Fibroblast of skin of left quadriceps (primary cell): ENCODE measurements at regions not wholly inside any gene's neighbourhood (a gene's known extent, or its start where the extent isn't known, plus 50 kb on each side); places are given as distances from the start of the nearest gene placed in this dataset.
"Not testable (repeated sequence)": the region's sequence is repeated elsewhere in the genome, so short reads cannot be mapped to it uniquely, and the experiment has no call there.

Experiments used
- DNase-seq, 2 experiments: peaks; one replicate each; pipeline ENCODE4 v3.0.0-alpha.2; 2013; ENCODE audit warnings: low read depth in 2 of 2

DNA sequence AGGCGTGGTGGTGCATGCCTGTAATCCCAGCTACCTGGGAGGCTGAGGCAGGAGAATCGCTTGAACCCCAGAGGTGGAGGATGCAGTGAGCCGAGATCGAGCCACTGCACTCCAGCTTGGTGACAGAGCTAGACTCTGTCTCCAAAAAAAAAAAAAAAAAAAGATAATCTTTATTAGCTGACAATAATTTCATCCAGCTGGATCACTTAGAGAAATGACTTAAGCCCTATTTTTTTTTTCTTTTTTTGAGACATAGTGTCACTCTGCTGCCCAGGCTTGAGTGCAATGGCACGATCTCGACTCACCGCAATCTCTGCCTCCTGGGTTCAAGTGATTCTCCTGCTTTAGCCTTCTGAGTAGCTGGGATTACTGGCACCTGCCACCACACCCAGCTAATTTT, 51.6 kb upstream of the MAP4K4 start:
- not testable (repeated sequence) for DNase-seq

DNA sequence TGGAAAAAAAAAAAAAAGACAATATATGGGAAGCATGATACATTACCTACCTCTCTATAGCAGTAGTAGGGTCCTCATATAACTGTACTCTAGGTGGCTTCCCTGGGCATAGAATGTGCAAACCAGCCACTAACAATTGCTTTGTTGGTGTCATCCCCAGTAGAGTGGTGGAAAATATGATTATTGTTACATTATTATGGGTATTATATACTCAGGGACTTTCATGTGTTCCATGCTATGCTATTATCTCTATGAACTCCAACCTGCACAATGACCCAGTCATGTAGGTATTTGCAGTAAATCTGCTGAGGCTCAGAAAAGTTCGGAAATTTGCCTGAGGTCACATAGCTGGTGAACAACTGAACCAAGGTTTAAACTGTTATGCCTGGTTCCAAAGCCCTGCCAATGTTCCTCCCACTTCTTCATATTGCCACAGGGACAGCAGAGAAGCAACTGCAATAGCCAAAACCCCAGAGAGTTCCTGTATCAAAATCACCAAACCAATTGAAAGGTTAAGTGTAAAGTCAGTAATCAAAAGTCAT, 52.6 kb upstream of the MAP4K4 start:
- DNase-seq: no peak

DNA sequence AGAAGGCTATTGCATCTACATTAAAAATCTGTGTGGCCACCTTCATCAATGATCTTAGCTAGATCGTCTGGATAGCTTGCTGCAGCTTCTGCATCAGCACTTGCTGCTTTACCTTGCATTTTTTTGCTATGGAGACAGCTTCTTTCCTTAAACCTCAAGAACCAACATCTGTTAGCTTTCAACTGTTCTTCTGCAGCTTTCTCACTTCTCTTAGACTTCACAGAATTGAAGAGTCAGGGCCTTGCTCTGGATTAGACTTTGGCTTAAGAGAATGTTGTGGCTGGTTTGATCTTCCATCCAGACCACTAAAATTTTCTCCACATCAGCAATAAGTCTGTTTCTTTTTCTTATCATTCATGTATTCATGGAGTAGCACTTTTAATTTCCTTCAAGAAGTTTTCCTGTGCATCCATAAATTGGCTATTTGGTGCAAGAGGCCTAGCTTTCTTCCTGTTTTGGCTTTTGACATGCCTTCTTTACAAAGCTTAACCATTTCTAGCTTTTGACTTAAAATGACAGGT, 54.4 kb upstream of the MAP4K4 start:
- no peak for DNase-seq

DNA sequence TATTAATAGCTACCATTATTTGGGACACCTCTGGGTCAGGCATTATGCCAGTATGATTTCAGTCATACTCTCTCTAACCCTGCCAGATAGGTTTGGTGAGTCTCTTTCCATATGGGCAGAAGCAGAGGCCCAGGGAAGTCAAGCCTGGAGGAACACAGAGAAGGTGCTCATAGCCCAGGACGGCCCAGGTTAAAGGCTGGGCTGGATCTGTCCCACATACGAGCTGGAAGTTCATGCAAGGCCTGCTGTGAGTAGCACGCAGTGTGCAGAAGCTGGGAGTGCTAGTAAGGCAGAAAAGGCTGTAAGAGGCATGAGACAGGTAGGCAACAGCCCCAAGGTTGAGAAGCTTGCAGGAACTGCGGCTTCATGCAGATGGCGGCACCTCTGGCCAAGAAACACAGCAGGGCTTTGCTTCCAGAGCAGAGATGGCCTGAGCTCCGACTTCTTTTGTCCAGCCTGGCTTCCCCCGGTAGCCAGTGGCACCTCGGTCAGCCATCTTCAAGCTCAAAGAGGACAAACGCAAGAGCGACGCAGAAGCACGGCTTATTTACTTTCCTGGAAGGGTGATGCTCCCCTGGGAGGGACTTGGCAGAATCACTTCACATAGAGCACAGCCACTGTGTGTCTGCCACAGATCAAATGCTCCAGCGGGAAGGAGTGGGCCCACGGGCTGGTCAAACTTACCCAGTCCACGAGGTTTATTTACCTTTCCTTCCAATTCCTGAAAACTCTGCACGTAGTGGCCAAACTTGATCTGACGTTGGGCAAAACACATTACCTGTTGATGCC, 58.5 kb upstream of the MAP4K4 start:
- no peak for DNase-seq

DNA sequence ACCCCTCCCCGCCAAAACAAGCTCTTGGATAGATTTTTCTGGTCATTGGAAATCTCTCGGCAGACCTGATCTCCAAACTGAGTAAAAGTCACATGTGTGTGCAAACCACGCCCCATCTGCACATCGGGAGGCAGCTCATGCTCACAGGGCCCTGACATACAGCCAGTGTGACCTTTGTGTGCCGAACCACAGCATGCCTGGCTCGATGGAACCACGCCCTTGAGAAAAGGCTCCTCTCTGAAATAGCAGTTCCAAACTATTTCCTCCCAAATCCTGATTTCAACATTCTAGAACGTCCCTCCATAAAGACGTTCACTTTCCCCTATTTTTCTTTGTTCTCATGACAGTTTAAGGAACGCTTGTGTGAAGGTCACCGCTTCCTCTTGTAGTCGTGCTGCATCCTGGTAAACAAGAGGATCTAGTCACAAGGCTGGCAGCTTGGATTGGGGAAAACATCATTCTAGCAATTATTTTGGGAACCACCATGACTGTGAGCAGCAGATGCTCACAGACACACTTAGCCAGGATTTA, 59.3 kb upstream of the MAP4K4 start:
- no peak for DNase-seq

DNA sequence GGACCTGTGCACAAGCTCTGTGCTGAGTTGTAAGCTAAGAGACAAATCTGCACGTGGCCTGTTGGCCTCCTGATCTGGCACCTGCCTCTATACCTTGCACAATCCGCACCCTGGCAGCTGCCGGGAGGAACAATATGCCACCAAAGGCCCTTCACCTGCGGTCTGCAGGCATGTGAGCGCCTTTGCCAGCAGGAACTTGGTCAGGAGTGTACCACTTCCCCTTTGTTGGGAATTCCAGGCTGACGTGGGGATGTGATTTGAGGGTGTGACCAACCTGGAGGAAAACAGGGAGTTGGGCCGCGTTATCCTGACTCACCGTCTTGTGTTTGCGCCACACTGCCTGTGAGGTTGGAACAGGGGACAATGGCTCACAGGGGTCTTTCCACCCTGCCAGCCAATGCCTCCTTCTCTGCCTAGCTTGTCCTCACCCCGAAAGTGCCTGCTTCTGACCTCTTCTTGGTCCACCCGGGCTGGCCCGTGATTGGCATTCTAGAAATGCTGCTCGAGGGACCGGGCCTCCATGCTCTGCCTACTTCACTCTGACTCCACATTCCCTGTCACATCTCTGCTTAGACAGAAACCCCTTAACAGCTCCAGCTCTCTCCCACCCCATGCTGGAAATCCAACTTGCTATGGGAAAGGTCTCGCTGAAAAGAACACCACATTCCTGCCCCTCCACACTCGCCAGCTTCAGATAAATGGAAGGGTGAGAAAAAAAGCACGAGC, 67.1 kb upstream of the MAP4K4 start:
- DNase-seq: no peak

DNA sequence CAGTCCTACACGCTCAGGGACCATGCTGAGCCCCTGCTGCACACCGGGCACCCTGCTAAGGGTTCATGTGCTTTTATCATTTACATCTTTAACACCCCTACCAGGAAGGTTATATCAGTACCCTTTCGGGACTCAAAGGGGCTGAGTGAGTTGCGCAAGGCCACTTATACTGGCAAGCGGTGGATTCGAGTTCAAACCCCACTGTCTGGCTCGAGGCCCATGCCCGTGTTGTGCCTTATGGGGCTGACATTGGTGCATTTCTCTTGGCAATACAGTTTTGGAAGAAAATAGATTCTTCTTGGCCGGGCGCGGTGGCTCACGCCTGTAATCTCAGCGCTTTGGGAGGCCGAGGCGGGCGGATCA, 69.5 kb upstream of the MAP4K4 start:
- no peak for DNase-seq

DNA sequence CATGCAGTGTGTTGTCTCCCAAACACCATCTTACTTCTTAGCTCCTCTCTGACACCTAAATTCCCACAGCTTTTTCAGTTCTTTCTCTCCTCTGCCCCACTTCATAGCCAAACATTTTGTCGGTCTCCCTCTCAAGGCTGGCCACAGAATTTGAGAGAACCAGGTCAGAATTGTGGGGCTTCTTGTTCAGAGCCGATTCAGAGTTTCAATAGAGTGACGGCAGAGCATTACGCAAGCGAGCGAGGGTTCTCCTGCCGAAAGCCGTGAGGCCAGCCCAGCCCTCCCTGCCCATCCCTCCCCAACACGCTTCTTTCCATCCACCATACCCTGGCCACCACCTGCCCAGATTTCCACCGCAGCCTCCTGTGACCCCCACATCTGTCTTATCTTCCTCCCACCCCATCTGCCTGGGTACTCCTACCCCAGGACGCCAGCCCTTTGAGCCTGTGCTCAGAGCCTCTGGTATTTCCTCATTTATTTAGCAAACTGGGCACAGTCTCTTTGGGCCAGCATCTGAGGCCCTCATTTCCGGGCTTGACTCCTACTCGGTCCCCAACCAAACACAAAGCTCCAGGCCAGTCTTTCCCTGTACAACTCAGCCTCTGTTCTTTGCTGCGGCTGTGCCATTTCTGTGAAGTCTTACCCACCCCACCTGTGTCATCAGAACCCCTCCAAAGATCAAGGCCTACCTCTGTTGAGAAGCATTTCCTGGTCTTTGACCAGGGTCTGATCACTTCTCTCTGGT, 70.0 kb upstream of the MAP4K4 start:
- no peak for DNase-seq

DNA sequence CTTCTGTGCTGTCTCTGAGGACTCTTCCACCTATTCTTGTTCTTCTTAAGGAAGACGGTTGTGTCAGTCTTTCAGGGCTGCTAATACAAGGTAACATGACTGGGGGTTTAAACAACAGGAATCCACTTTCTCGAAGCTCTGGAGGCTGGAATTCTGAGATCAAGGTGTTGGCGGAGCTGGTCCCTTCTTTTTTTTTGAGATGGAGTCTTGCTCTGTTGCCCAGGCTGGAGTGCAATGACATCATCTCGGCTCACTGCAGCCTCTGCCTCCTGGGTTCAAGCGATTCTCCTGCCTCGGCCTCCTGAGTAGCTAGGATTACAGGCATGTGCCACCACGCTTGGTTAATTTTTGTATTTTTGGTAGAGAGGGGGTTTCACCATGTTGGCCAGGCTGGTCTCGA, 71.7 kb upstream of the MAP4K4 start:
- DNase-seq: not testable (repeated sequence)

DNA sequence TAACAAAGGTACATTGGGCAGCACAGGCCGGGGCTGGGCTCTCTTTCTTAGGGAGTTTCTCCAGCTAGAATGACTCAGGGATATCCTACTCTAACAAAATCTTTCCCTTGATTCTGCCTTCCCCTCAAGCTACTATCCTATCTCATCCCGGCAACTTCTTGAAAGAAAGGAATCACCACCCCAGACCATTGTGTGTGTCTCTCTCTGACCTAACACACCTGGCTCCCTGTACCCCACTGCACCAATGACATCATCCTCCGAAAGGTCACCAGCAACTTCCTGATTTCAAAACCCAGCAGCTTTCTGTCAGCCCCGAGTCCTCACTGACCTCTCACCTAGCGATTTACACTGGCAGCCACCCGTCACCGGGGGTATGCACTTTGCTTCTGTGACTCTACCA, 72.1 kb upstream of the MAP4K4 start:
- DNase-seq: no peak

DNA sequence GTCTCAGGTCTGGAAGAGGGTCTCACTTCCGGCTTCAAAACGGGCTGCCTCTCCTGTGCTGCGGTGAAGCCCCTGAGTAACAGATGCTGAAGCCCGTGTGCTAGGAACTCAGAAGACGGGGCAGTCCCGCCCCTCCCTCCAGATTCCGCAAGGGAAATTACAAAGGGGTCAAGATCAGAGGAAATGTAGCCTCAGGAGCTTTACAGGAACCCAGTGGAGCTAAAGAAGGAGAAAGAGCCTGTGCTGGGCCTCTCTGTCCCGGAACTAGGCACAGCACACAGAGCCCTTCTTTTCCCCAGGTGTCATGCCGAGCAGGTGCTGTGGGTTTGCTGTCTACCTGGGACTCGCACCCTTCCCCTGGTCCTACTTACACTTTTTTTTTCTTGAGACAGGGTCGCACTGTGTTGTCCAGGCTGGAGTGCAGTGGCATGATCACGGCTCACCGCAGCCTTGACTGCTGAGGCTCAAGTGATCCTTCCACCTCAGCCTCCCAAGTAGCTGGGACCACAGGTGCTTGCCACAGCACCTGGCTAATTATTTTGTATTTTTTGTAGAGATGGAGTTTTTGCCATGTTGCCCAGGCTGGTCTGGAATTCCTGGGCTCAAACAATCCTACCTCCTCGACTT, 72.7 kb upstream of the MAP4K4 start:
- DNase-seq: no peak

DNA sequence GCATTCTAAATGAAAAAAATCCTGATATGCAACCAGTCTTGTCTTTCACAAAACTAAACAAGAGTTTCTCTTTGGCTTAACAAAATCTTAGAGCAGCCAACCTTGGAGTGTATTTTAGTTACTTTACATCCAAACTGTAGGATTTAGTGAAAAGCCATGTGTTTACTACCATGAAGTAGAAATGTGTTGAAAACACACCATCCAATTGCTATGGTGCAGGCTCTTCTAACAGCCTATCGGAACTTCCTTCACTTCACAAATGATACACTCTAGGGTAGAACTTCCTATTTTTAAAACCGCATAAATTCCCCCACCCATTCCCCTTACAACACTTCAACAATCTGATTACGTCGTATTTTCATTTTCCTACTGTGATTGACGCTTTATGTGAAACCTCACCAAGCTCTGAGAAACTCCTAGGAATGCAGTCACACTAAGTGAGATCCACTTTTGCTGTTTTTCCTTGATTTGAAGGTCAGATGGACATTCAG, 74.4 kb upstream of the MAP4K4 start:
- DNase-seq: no peak

DNA sequence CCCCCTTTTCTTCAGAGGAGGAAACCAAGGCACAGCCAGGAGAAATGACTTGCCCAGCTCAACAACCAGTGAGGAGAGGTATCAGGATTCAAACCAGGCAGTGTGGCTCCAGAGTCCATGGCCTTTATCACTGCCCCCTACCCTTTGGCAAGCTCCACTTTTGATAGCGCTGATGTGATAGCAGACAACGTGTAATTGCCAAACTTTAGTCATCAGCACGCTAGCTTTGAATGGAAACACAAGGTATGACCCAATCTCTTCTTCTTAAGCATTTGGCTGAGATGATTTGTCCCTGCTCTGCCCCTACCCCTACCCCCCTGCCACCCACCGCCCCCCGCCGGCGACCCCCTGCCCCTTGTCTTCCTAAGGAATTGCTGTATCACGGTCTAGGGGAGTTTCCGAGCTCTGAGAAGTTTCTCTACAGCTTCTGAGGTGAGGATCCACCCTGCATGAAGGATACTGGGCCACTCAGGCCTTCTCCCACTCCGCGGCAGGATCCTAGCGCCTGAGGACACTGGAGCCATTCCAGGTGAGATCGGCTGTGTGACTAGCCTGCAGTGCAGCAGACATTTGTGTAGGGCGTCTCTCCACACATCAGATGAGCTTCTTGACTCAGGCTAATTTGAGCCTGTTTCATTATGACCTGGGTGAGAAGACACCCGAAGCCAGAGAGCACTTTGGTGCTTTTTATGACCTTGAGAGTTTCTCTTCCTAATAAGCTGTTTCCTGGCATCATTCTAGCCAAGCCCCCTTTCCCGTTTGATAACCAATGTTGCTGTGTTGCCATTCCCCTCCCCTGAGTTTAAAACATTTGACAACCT, 75.1 kb upstream of the MAP4K4 start:
- DNase-seq: no peak

DNA sequence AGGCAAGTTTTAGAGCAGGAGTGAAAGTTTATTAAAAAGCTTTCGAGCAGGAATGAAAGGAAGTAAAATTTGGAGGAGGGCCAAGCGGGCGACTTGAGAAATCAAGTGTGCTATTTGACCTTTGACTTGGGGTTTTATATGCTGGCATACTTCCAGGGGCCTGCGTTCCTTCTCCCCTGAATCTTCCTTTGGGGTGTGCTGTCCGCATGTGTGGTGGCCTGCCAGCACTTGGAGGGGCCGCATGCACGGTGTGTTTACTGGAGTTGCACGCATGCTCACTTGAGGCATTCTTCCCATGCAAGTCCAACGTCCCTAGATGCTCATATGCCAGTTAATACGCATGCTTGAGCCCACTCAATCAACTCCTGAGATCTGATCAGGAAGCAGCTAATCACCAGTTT, 78.3 kb upstream of the MAP4K4 start:
- DNase-seq: peak in 1 of 2 experiments; percentile 6

DNA sequence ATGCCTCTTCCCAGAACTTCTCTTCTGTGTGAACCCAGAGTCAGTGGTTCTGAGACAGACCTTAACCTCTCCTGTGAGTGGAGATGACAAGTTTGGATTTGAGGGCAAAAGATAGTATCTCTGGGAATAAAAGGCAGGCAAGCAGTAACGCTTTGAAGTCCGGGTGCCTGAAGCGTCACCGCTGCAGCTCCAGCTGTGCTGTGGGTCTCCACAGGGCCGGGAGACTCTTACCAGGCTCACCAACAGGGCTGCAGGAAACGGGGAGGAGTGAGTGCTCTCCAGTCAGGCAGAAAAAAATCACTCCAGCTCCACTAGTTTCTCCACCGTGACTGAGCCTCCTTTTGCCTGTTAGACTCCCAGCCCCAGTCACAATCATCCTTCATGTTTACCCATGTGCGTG, 79.7 kb upstream of the MAP4K4 start:
- no peak for DNase-seq

DNA sequence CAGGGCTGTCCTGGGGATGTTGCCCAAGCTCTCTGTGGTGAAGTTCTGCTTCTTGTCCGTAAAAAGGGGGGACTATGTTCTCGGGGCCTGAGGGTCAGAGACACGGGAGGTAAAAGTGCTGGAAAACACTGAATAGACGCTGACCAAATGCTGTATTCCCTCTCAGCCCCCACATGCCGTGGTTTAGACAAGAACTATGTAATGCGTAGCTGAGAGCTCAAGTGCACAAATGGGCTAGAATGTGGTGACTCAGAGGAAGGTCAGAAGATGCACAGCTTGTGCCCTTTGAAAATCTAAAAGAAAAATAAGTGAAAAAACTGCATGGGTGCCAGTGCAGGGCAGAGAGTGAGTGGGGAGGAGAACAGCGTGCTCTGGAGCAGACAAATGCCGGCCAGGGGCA, 80.3 kb upstream of the MAP4K4 start:
- DNase-seq: peak; percentile 18 to 21

DNA sequence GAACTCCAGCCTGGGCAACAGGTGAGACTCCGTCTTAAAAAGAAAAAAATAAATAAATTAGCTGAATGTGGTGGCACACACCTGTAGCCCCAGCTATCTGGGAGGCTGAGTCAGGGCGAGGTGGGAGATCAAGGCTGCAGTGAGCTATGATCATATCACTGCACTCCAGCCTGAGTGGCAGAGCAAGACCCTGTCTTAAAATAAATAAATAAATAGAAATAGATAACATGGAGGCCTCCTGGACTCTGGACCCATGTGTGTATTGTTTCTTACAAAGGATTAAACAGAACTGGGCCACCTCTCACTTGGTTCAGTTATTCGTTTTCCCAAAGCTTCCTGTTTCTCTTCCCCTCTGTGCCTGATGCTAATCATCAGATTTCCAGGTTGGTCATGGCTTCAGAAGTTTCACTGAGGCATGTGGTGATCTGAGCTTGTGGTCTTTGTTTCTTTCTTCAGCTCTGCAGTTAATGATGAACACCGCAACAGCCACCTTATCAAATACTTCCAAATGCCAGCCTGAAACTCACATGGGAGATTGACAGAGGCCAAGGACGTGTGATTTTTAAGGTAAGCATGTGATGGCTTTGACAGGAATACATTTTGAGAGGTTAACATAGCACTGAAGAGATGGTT, 83.3 kb upstream of the MAP4K4 start:
- no peak for DNase-seq

DNA sequence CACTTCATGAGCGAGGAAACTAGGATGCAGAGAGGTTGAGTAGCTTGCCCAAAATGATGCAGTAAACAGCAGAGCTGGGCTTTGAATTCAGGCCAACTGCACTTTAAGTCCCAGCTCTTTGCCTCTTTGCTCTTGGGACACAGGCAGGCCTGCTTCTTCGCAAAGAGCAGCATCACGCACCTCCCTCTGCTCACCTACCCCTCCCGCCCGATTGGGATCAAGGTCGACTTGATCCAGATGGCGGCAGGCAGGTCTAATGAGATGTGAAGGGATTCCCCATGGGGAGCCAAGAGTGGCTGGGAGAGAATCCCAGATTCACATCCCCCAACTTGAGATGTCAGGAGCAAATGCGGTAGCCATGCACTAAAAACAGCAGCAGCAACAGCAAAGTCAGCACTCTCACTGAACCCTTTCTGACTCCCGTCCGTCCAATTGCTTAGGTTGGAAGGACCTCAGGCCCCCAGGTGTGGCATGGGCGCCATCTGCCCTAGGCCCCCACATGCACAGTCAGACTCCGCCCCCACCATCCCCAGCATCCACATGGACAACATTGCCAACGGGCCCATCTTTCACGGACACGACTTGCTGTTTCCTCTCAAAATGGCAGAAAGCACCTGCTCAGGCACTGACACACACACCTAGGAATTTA, 84.3 kb upstream of the MAP4K4 start:
- no peak for DNase-seq

DNA sequence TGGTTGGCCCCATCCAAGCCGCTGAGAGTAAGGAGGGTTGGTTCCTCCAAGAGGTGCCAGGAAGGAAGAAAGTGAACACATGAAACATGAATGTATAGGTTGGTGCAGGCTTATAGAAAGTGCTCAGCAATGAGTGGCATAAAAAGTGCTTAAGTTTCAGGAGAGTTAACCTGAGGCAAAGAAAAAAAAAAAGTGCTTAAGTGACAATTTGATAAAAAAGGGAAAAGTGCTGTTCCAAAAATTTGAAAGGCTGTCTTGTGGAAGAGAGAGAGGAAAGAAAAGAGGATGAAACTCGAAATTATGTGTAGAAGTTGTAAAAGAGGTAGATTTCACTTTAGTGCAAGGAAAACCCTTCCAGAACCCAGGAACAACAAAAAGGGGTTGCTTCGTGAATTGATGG, 85.5 kb upstream of the MAP4K4 start:
- DNase-seq: no peak
